ENCODE measurements at regions not wholly inside any gene's neighbourhood (a gene's known extent, or its start where the extent isn't known, plus 50 kb on each side); places are given as distances from the start of the nearest gene placed in this dataset.
"Not testable (repeated sequence)": the region's sequence is repeated elsewhere in the genome, so short reads cannot be mapped to it uniquely, and the experiment has no call there.

GRCh38 chr4:3609905-3610304, 77.7 kb upstream of the LRPAP1 start:
- TF ChIP-seq, protein P1, sequence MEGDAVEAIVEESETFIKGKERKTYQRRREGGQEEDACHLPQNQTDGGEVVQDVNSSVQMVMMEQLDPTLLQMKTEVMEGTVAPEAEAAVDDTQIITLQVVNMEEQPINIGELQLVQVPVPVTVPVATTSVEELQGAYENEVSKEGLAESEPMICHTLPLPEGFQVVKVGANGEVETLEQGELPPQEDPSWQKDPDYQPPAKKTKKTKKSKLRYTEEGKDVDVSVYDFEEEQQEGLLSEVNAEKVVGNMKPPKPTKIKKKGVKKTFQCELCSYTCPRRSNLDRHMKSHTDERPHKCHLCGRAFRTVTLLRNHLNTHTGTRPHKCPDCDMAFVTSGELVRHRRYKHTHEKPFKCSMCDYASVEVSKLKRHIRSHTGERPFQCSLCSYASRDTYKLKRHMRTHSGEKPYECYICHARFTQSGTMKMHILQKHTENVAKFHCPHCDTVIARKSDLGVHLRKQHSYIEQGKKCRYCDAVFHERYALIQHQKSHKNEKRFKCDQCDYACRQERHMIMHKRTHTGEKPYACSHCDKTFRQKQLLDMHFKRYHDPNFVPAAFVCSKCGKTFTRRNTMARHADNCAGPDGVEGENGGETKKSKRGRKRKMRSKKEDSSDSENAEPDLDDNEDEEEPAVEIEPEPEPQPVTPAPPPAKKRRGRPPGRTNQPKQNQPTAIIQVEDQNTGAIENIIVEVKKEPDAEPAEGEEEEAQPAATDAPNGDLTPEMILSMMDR (IDR thresholded peaks at IDR 0.05), result not testable (repeated sequence)
- not testable (repeated sequence) for TF ChIP-seq POLR2A (IDR thresholded peaks at IDR 0.05)

Data from lower leg skin (tissue), 3 donors.